IgD-negative memory B cell (primary cell): ENCODE measurements at regions not wholly inside any gene's neighbourhood (a gene's known extent, or its start where the extent isn't known, plus 50 kb on each side); places are given as distances from the start of the nearest gene placed in this dataset.
"Not testable (repeated sequence)": the region's sequence is repeated elsewhere in the genome, so short reads cannot be mapped to it uniquely, and the experiment has no call there.

Experiments used
- H3K27ac Mint-ChIP-seq, 3 donors: one replicate each; pipeline ENCODE4 v1.8.0; 2020 to 2022; ENCODE audit warnings: mild to moderate bottlenecking in 3 of 3, mixed read lengths in 3 of 3, moderate library complexity in 1 of 3
- H3K27me3 Mint-ChIP-seq: one replicate; pipeline ENCODE4 v1.8.0; 2021; ENCODE audit warnings: mixed read lengths
- H3K36me3 Mint-ChIP-seq: one replicate; pipeline ENCODE4 v1.8.0; 2020; ENCODE audit warnings: mild to moderate bottlenecking, mixed read lengths
- H3K4me1 Mint-ChIP-seq, 3 donors: one replicate each; pipeline ENCODE4 v1.8.0; 2020 to 2022; ENCODE audit warnings: mixed read lengths in 3 of 3, mild to moderate bottlenecking in 1 of 3
- H3K4me3 Mint-ChIP-seq, 4 donors: one replicate each; pipeline ENCODE4 v1.8.0; 2020 to 2022; ENCODE audit warnings: mild to moderate bottlenecking in 4 of 4, mixed read lengths in 4 of 4, moderate library complexity in 3 of 4
- H3K9me3 Mint-ChIP-seq, 3 donors: one replicate each; pipeline ENCODE4 v1.8.0; 2020 to 2021; ENCODE audit warnings: mixed read lengths in 3 of 3, mild to moderate bottlenecking in 1 of 3

- Mint-ChIP-seq H3K27ac (no peak overlapping the region), H3K9me3 (no peaks in the 10 kb centered on the region), H3K4me3 (no peak overlapping the region), H3K36me3 (no peaks in the 10 kb centered on the region), H3K4me1 (no peaks in the 10 kb centered on the region), H3K27me3 (peaks cover 3% of the 10 kb centered on the region)
These were observed 99.9 kb upstream of the CPEB2 start for GRCh38 chr4:14902342-14902741.

GRCh38 chr4:14903321-14903720, 99.0 kb upstream of the CPEB2 start:
- Mint-ChIP-seq H3K4me1 (no peaks in the 10 kb centered on the region), H3K4me3 (no peak overlapping the region), H3K9me3 (no peaks in the 10 kb centered on the region), H3K27ac (no peak overlapping the region), H3K36me3 (no peaks in the 10 kb centered on the region), H3K27me3 (peaks cover 3% of the 10 kb centered on the region)

GRCh38 chr4:14906805-14907204, 95.5 kb upstream of the CPEB2 start:
- Mint-ChIP-seq H3K4me3 (no peak overlapping the region), H3K36me3 (no peaks in the 10 kb centered on the region), H3K4me1 (no peaks in the 10 kb centered on the region), H3K27me3 (peaks cover 11% of the 10 kb centered on the region), H3K9me3 (peaks cover 0 to 3% (median 0%) of the 10 kb centered on the region in 3 donors), H3K27ac (no peak overlapping the region)

GRCh38 chr4:14908635-14909034, 93.6 kb upstream of the CPEB2 start:
- H3K4me3 Mint-ChIP-seq, result no peak overlapping the region
- no peak overlapping the region for H3K27ac Mint-ChIP-seq
- peaks cover 1% of the 10 kb centered on the region for H3K36me3 Mint-ChIP-seq
- peaks cover 0 to 5% (median 0%) of the 10 kb centered on the region in 3 donors for H3K9me3 Mint-ChIP-seq
- H3K27me3 Mint-ChIP-seq, result peaks cover 11% of the 10 kb centered on the region
- H3K4me1 Mint-ChIP-seq, result no peaks in the 10 kb centered on the region

- Mint-ChIP-seq H3K27me3 (peaks cover 11% of the 10 kb centered on the region), H3K4me3 (no peak overlapping the region), H3K27ac (no peak overlapping the region), H3K9me3 (peaks cover 0 to 5% (median 0%) of the 10 kb centered on the region in 3 donors), H3K4me1 (no peaks in the 10 kb centered on the region), H3K36me3 (peaks cover 1% of the 10 kb centered on the region)
These were observed 91.9 kb upstream of the CPEB2 start for GRCh38 chr4:14910411-14910810.

- no peaks in the 10 kb centered on the region for H3K4me1 Mint-ChIP-seq
- no peak overlapping the region for H3K4me3 Mint-ChIP-seq
- H3K27me3 Mint-ChIP-seq, result peaks cover 13% of the 10 kb centered on the region
- peaks cover 0 to 5% (median 0%) of the 10 kb centered on the region in 3 donors for H3K9me3 Mint-ChIP-seq
- no peak overlapping the region for H3K27ac Mint-ChIP-seq
- H3K36me3 Mint-ChIP-seq, result peaks cover 1% of the 10 kb centered on the region
These were observed 89.9 kb upstream of the CPEB2 start for GRCh38 chr4:14912426-14912825.

GRCh38 chr4:14915018-14915417, 87.3 kb upstream of the CPEB2 start:
- no peak overlapping the region for H3K4me3 Mint-ChIP-seq
- H3K27me3 Mint-ChIP-seq, result peaks cover 8% of the 10 kb centered on the region
- H3K36me3 Mint-ChIP-seq, result peaks cover 4% of the 10 kb centered on the region
- H3K27ac Mint-ChIP-seq, result no peak overlapping the region
- H3K9me3 Mint-ChIP-seq, result peaks cover 0 to 2% (median 0%) of the 10 kb centered on the region in 3 donors
- peaks cover 0 to 3% (median 0%) of the 10 kb centered on the region in 3 donors for H3K4me1 Mint-ChIP-seq

GRCh38 chr4:14916554-14917297, 85.6 kb upstream of the CPEB2 start:
- Mint-ChIP-seq H3K36me3 (peaks cover 4% of the 10 kb centered on the region), H3K27me3 (peaks cover 4% of the 10 kb centered on the region), H3K9me3 (peaks cover 0 to 2% (median 0%) of the 10 kb centered on the region in 3 donors), H3K27ac (no peak overlapping the region), H3K4me3 (no peak overlapping the region), H3K4me1 (peaks cover 0 to 3% (median 0%) of the 10 kb centered on the region in 3 donors)

- Mint-ChIP-seq H3K9me3 (peaks cover 0 to 2% (median 0%) of the 10 kb centered on the region in 3 donors), H3K36me3 (peaks cover 4% of the 10 kb centered on the region), H3K4me3 (no peak overlapping the region), H3K27me3 (peaks cover 4% of the 10 kb centered on the region), H3K27ac (no peak overlapping the region), H3K4me1 (peaks cover 0 to 3% (median 0%) of the 10 kb centered on the region in 3 donors)
These were observed 85.0 kb upstream of the CPEB2 start for GRCh38 chr4:14917298-14917633.

GRCh38 chr4:14918336-14918735, 83.9 kb upstream of the CPEB2 start:
- no peak overlapping the region for H3K4me3 Mint-ChIP-seq
- no peak overlapping the region for H3K27ac Mint-ChIP-seq
- peaks cover 4% of the 10 kb centered on the region for H3K27me3 Mint-ChIP-seq
- no peaks in the 10 kb centered on the region for H3K9me3 Mint-ChIP-seq
- H3K4me1 Mint-ChIP-seq, result peaks cover 0 to 3% (median 0%) of the 10 kb centered on the region in 3 donors
- peaks cover 3% of the 10 kb centered on the region for H3K36me3 Mint-ChIP-seq

- Mint-ChIP-seq H3K27ac (no peak overlapping the region), H3K4me3 (no peak overlapping the region), H3K9me3 (no peaks in the 10 kb centered on the region), H3K27me3 (peaks cover 4% of the 10 kb centered on the region), H3K36me3 (peaks cover 3% of the 10 kb centered on the region), H3K4me1 (peaks cover 0 to 3% (median 0%) of the 10 kb centered on the region in 3 donors)
These were observed 82.5 kb upstream of the CPEB2 start for GRCh38 chr4:14919785-14920184.

GRCh38 chr4:14920237-14920636, 82.0 kb upstream of the CPEB2 start:
- peaks cover 4% of the 10 kb centered on the region for H3K27me3 Mint-ChIP-seq
- H3K27ac Mint-ChIP-seq, result no peak overlapping the region
- H3K36me3 Mint-ChIP-seq, result peaks cover 3% of the 10 kb centered on the region
- no peak overlapping the region for H3K4me3 Mint-ChIP-seq
- no peaks in the 10 kb centered on the region for H3K9me3 Mint-ChIP-seq
- H3K4me1 Mint-ChIP-seq, result peaks cover 0 to 3% (median 0%) of the 10 kb centered on the region in 3 donors

- no peak overlapping the region for H3K27ac Mint-ChIP-seq
- peaks cover 3% of the 10 kb centered on the region for H3K36me3 Mint-ChIP-seq
- H3K9me3 Mint-ChIP-seq, result no peaks in the 10 kb centered on the region
- peaks cover 0 to 3% (median 0%) of the 10 kb centered on the region in 3 donors for H3K4me1 Mint-ChIP-seq
- no peak overlapping the region for H3K4me3 Mint-ChIP-seq
- H3K27me3 Mint-ChIP-seq, result peaks cover 4% of the 10 kb centered on the region
These were observed 81.4 kb upstream of the CPEB2 start for GRCh38 chr4:14920759-14921320.

- not testable (repeated sequence) for H3K9me3 Mint-ChIP-seq, H3K27ac Mint-ChIP-seq, H3K4me1 Mint-ChIP-seq, H3K27me3 Mint-ChIP-seq, H3K4me3 Mint-ChIP-seq, H3K36me3 Mint-ChIP-seq
These were observed 80.5 kb upstream of the CPEB2 start for GRCh38 chr4:14921781-14922180.

GRCh38 chr4:14924076-14924811, 78.0 kb upstream of the CPEB2 start:
- no peak overlapping the region for H3K27ac Mint-ChIP-seq
- H3K27me3 Mint-ChIP-seq, result peaks cover 1% of the 10 kb centered on the region
- peaks cover 3% of the 10 kb centered on the region for H3K36me3 Mint-ChIP-seq
- no peak overlapping the region for H3K4me3 Mint-ChIP-seq
- no peaks in the 10 kb centered on the region for H3K9me3 Mint-ChIP-seq
- no peaks in the 10 kb centered on the region for H3K4me1 Mint-ChIP-seq
